Suprapubic skin (tissue), 4 donors: ENCODE measurements at regions not wholly inside any gene's neighbourhood (a gene's known extent, or its start where the extent isn't known, plus 50 kb on each side); places are given as distances from the start of the nearest gene placed in this dataset.

ENCODE experiments used
- POLR2A ChIP-seq, 2 donors: fragments of 450-650 bp; IDR thresholded peaks; one replicate each; pipeline ENCODE4 v1.6.1; 2017; ENCODE audit warnings: antibody characterized with exemption in 2 of 2, mild to moderate bottlenecking in 2 of 2, moderate library complexity in 2 of 2
- POLR2AphosphoS5 ChIP-seq, 3 donors: sonication (generic); formaldehyde crosslinking; IDR thresholded peaks; one replicate each; pipeline ENCODE4 v1.6.1; 2017; ENCODE audit warnings: antibody characterized with exemption in 3 of 3
- TF ChIP-seq, protein P1 (sequence below), 2 donors: fragments of 200-600 bp in 1 of 2; fragments of 450-650 bp in 1 of 2; sonication (generic) in 1 of 2; IDR thresholded peaks; one replicate each; pipeline ENCODE4 v1.5.1; 2016 to 2019; ENCODE audit warnings: antibody characterized with exemption in 2 of 2, mild to moderate bottlenecking in 1 of 2, moderate library complexity in 1 of 2

DNA sequence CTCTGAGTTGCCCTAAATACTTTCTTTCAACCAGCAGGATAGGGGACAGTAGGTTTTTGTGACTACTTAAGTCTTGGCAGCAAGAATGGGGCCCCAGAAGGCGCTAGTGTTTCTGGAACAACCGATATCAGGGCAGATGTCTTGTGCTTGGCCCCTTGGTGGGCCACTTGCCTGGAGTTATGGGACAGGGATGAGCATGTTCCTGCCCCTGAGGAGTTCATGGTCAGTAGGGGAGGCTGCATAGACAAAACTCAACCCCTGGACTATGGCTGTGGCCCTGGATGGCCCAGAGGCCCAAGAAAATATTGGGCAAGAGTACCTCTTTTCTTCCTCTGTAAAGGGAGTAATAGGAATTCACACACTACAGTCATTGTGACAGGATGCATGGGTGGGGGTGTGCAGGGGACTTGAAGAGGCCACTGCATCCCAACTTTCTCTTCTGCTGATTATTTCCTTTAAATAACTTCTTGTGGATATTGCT lies 57.7 kb upstream of the IGFBP3 start:
- TF ChIP-seq, protein P1, sequence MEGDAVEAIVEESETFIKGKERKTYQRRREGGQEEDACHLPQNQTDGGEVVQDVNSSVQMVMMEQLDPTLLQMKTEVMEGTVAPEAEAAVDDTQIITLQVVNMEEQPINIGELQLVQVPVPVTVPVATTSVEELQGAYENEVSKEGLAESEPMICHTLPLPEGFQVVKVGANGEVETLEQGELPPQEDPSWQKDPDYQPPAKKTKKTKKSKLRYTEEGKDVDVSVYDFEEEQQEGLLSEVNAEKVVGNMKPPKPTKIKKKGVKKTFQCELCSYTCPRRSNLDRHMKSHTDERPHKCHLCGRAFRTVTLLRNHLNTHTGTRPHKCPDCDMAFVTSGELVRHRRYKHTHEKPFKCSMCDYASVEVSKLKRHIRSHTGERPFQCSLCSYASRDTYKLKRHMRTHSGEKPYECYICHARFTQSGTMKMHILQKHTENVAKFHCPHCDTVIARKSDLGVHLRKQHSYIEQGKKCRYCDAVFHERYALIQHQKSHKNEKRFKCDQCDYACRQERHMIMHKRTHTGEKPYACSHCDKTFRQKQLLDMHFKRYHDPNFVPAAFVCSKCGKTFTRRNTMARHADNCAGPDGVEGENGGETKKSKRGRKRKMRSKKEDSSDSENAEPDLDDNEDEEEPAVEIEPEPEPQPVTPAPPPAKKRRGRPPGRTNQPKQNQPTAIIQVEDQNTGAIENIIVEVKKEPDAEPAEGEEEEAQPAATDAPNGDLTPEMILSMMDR (IDR thresholded peaks at IDR 0.05) = no peak
- no peak for TF ChIP-seq POLR2AphosphoS5 (IDR thresholded peaks at IDR 0.05)
- TF ChIP-seq POLR2A (IDR thresholded peaks at IDR 0.05) = no peak
